AG09319 (cell line): ENCODE measurements at regions not wholly inside any gene's neighbourhood (a gene's known extent, or its start where the extent isn't known, plus 50 kb on each side); places are given as distances from the start of the nearest gene placed in this dataset.
A peak's percentile ranks its signal among the peaks of the same experiment; 100 is the strongest.

Source experiments
- DNase-seq: peaks from one replicate; pipeline ENCODE4 v3.0.0-alpha.2; 2010; ENCODE audit warnings: low read depth; ENCODE audit errors: extremely low read depth
- CTCF ChIP-seq: IDR thresholded peaks from 2 replicates; pipeline ENCODE4 v1.5.1; 2011; ENCODE audit warnings: low read depth, mild to moderate bottlenecking, inconsistent platforms, low read length, moderate library complexity

- DNase-seq = peak; percentile 93
- TF ChIP-seq CTCF = no peak
These were observed 144.4 kb downstream of the TES start for GRCh38 chr7:116354546-116355423.

- DNase-seq = no peak
- TF ChIP-seq CTCF = no peak
These were observed 144.1 kb upstream of the CAV2 start for GRCh38 chr7:116355424-116355765.

GRCh38 chr7:116356333-116356965 lies 143.1 kb upstream of the CAV2 start:
- DNase-seq = no peak
- TF ChIP-seq CTCF = no peak

- TF ChIP-seq CTCF = no peak
- DNase-seq = no peak
These were observed 142.6 kb upstream of the CAV2 start for GRCh38 chr7:116356979-116357378.

- no peak for DNase-seq
- no peak for TF ChIP-seq CTCF
These were observed 141.5 kb upstream of the CAV2 start for GRCh38 chr7:116357781-116358670.

GRCh38 chr7:116361767-116362166 lies 137.8 kb upstream of the CAV2 start:
- no peak for TF ChIP-seq CTCF
- DNase-seq = no peak
